Left kidney (tissue), 1 donor: ENCODE measurements at regions not wholly inside any gene's neighbourhood (a gene's known extent, or its start where the extent isn't known, plus 50 kb on each side); places are given as distances from the start of the nearest gene placed in this dataset.

Source experiments
- DNase-seq: peaks from one replicate; pipeline ENCODE4 v3.0.0-alpha.2; 2013

DNA sequence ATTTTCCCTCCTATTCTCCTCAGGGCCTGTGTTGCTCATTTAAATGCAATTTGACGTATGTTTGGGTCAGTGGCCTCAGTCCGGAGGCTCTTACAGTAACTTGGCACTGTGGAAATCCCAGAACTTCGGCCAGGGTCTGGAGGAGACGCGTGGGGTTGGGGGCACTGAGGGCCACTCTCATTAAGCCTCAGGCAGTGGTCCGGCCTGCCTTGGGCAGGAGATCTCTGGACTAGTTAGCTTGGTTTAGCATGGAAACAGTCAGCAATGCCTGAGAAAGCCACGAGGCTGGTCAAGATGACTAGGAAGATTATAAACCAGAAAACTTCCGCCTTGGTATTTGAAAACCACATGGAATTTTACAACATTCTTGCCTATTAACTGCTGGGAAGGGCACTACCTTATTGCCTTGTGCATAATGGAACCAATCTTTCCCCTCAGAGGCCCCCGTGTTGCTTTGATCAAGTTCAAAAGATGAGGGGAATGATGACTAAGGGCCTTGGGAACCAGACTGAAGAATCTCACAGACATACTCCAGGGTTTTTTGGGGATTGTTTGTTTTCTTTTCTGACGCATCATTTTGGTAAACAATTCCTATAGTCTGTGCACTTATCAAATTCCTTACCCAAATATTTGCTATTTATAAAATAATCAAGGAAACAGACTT lies 206.0 kb upstream of the PREP start:
- no peak for DNase-seq

DNA sequence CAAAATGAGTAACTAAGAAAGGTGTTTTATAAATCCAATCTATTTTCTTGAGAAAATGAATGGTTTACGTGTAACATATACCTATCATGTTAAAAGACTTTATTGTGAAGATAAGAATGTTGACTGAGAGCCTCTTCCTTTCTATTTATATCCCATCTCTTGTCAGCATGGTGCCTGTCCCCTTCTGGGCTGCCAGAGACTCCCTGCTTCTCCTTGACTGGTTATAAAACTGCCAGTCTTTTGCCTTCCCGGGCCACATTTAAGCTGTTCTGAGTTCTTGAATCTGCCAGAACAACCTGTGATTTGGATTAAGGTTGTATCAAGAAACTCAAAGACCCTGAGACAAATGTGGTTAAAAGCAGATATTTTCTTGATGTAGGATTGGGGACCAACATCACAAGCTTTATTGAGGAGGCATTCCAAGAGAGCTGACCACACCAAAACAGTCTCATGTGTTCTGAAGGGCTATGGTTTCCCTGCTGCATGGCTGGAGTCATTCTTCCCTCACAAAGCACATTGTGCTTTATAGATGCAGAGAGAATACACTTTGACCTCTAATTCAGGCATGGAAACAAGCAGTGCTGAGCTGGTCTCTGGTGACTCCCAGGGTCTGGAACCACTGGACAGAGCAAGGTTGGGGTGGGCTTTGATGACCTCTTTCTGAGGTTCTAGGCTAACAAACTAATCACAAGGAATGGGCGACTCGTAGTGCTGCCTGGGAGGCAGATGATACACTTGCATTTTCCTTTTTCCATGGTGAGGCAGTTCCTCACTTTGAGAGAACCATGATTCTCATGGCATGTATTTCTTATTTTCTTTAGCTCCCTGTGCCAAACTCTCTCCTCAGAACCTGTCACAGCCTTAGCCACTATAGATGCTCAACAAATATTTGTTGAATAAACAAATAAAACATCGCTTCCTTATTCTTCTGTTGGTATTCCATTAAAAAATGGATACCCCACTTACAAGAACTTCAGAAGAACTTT lies 205.0 kb upstream of the PREP start:
- no peak for DNase-seq

GRCh38 chr6:105606831-105607463 lies 204.1 kb upstream of the PREP start:
- DNase-seq: peak; percentile 50

GRCh38 chr6:105604587-105604884 lies 201.7 kb upstream of the PREP start:
- no peak for DNase-seq

DNA sequence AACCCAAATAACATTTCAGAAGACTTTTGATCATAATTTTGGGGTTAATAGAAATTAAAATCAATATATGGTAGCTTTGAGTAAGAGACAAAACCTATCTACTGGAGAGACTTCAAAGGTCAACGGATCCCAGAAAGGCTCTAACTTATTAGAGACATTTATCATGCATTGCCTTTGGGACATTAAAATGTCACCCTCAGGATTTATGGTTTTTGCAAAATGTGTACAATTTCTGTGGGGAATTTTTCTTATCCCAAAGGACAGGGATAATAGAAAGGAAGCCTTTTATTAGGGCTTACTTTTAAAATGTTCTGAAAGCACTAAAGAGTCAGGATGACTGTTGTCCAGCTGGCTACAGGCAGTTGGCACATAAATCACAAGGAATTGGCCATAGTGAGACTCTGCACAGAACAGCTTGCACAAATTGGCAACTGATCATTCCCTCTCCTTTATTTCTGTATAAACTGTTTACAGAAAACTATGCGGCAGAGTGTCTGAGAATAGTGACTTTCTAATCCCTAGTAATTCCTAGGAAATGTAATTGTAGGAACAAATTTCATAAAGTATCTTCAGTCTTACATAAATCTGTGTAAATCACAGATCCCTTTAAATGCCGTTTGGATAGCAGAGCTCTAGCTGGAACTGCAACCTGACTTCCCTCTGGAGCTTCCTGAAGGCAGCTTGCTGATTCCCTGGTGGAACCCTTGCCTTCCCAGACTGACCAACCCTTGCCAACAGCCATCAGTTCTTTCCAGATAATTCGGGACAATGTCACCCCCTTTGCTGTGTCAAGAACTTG lies 201.1 kb upstream of the PREP start:
- peak; percentile 37 for DNase-seq

GRCh38 chr6:105601541-105602236 lies 198.8 kb upstream of the PREP start:
- DNase-seq: no peak

GRCh38 chr6:105600336-105601260 lies 197.7 kb upstream of the PREP start:
- no peak for DNase-seq

DNA sequence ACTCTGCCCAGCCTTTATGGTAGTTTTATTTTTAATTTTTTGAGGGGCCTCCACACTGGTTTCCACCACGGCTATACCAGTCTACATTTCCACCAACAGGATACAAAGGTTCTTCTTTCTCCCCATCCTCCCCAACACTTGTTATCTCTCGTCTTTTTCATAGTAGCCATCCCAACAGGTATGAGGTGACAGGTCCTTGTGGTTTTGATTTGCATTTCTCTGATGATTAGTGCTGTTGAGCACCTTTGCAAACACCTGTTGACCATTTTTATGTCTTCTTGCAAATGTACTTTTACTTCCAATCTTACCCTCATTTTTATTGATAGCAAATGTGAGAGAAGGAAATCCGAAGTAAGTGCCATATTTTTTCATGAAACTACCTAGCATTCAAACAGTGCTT lies 195.4 kb upstream of the PREP start:
- DNase-seq: no peak

- no peak for DNase-seq
Observed at GRCh38 chr6:105596284-105596755, 193.4 kb upstream of the PREP start.

- DNase-seq: no peak
Observed at GRCh38 chr6:105595829-105596228, 192.9 kb upstream of the PREP start.

DNA sequence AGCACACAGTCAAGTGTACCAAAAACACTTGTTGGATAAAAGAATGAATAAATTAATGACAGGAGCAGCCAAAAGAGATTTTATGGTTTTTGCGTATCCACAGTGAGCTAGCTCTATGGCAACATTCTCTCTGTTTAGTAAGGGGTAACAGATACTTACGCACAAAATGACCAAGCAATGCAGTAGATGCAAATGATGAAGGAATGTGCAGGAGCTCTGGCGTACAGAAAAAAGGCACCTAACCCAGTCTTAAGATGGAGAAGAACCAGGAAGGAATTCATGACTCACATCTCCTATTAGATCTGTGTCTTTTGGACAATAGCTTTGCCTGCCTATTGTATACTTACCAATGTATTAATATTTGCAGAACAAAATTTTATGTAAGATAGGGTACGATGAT lies 191.9 kb upstream of the PREP start:
- no peak for DNase-seq

GRCh38 chr6:105593805-105594671 lies 191.2 kb upstream of the PREP start:
- no peak for DNase-seq

- no peak for DNase-seq
Observed at GRCh38 chr6:105593056-105593690, 190.3 kb upstream of the PREP start.

DNA sequence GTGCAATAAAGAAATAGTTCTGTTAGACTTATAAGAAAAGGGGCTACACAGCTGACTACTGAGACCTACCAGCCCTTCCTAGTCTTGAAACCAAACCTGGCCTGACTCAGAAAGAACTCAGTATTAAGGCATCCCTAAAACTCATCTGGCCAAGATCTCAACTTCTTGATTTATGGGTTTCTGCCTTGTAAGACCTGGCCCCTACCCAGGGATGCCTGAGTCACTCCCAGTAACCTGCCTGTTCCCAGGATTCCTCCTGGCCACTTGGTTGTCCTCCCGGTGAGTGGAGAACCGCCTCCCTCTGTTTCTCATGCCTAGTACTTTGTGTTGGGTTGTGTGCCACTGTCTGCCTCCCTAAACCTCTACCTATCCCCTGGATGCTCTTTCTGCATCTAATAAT lies 189.4 kb upstream of the PREP start:
- no peak for DNase-seq

- no peak for DNase-seq
Observed at GRCh38 chr6:105591053-105591452, 188.2 kb upstream of the PREP start.

DNA sequence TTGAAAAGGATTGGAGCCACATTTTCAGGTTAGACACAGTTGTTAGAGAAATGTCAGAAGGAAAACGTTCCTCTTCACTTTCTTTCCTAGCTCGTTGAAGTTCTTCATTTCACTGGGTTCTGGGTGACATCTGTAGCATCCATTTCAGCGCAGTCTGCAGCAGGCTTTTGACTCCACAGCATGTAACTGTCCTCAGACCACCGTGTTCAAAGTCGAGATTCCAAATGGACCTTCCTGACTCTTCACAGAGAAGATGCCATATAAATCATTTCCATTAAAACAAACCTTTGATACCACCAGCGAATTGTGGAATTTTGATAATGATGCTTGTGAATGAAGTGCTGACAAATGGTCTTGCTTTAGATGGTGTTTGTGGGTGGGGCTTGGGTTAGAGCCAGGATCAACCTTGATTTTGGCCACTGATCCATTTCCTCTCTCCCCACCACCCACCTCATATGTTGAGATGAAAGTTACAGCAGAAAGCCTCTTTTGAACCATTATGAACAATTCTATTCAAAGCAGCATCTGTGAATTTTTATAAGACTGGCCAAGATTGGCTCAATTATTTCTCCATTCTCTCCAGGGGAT lies 185.3 kb upstream of the PREP start:
- DNase-seq: no peak

DNA sequence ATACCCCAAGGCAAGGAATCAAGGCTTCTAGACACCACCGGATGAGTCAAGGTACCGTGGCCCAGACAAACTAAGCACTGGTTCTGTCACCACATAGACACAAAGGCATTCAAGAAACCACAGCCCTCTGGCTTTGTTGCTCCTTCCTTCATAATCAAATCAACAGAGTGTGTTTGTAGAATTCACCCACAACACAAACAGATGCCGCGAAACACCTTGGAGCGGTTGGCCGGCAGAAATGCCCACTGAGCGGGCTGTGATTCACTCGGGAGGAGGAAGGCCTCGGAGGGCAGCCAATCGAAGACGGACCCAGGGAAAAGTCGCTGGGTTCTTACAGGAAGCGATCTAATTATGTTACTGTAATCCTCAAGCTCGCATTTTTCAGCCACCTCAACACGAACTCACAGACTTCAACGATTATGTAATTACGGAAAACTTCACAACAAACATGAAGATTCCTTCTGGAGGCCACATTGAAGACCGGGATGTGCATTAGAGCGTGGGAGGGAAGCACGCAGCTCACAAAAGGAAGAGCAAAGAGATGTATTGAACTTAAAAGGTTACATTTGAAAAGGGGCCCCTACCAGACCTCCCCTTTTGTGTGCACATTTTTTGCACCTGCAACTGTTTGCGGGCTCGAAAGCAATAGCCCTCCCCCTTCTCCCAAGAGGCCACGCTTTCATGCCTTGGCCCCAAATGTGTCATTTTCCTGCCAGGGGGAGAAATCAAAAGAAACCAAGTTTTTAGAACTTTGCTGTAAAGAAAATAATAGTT lies 184.7 kb upstream of the PREP start:
- no peak for DNase-seq
